ENCODE measurements at regions not wholly inside any gene's neighbourhood (a gene's known extent, or its start where the extent isn't known, plus 50 kb on each side); places are given as distances from the start of the nearest gene placed in this dataset.
A peak's percentile ranks its signal among the peaks of the same experiment; 100 is the strongest.

DNA sequence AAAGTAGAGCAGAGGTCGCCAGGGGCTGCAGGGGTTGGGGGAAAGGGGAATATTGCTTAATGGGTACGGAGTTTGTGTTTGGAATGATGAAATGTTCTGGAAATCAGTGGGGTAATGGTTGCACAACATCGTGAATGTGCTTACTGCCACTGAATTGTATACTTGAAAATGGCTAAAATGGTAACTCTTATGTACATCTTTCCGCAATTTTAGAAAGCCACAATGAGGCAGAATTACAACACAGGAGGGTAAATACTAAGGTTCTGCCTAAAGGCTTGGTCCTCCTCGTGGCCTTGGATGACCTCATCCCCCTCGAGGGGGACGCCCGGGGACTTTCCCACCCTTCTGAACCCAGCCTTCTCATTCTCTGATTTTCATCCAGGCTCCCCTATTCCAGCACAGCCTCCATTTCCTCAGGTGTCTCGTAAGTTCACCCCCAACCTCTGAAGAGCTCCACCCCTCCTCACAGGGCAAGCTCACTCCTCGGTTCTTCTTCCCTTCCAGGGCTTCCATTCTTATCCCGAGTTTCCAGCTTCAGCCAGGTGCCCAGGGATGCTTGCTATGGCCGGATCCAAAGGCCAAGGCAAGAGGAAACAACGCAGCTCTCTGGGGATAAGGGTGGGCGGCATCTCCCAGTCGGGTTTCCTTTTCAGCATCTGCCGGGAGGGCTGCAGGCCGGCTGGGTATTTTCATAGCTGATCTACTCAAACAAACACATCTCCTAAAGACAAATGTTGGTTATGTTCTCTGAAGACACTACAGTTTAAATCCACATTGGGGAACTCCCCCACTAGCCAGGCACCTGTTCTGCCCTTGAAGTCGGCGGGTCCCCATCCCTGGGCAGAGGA lies 71.3 kb upstream of the ACSL1 start (continued):
- TF ChIP-seq SNAI1 (CRISPR knock-in tag; IDR thresholded peaks at IDR 0.05; ENCODE audit: borderline replicate concordance) (no peak), IKZF1 (IDR thresholded peaks at IDR 0.05) (no peak), FOXK1 (CRISPR knock-in tag; IDR thresholded peaks at IDR 0.05; ENCODE audit: borderline replicate concordance, low read depth) (peak; percentile 55; the same call in 1 of the 2 replicates), ZNF12 (CRISPR knock-in tag; IDR thresholded peaks at IDR 0.05) (peak; percentile 65; the same call in 1 of the 2 replicates), SOX5 (CRISPR knock-in tag; IDR thresholded peaks at IDR 0.05; ENCODE audit: borderline replicate concordance) (peak; percentile 36; the same call in 1 of the 2 replicates), ZNF337 (CRISPR knock-in tag; IDR thresholded peaks at IDR 0.05; ENCODE audit: borderline replicate concordance, low read depth) (no peak), BORCS8-MEF2B (CRISPR knock-in tag; IDR thresholded peaks at IDR 0.05) (no peak), SAP130 (CRISPR knock-in tag; IDR thresholded peaks at IDR 0.05; ENCODE audit: low read depth) (no peak; the same call in 1 of the 2 replicates), MAFF (IDR thresholded peaks at IDR 0.05; ENCODE audit: low read depth, low read length) (peak; percentile 44; the same call in 1 of the 2 replicates), NFYB (CRISPR knock-in tag; IDR thresholded peaks at IDR 0.05) (no peak), HNF4A (CRISPR knock-in tag; IDR thresholded peaks at IDR 0.05) (peak; percentile 74), MXI1 (IDR thresholded peaks at IDR 0.05; ENCODE audit: borderline replicate concordance, low read depth, low read length) (0 out of 3 replicates have a peak, but pooled peaks have one; percentile 17), ZNF747 (CRISPR knock-in tag; IDR thresholded peaks at IDR 0.05; ENCODE audit: borderline replicate concordance) (no peak), SMC3 (IDR thresholded peaks at IDR 0.05; ENCODE audit: low read length) (no peak), POLR2AphosphoS2 (IDR thresholded peaks at IDR 0.05; ENCODE audit: low read depth, low read length) (no peak), POLR2G (IDR thresholded peaks at IDR 0.05; ENCODE audit: low read depth, low read length) (no peak), THAP11 (CRISPR knock-in tag; IDR thresholded peaks at IDR 0.05) (peak; percentile 59; the same call in 1 of the 2 replicates), FOXA3 (CRISPR knock-in tag; IDR thresholded peaks at IDR 0.05) (peak; percentile 72; the same call in 1 of the 2 replicates)
- TF ChIP-seq, protein P1, sequence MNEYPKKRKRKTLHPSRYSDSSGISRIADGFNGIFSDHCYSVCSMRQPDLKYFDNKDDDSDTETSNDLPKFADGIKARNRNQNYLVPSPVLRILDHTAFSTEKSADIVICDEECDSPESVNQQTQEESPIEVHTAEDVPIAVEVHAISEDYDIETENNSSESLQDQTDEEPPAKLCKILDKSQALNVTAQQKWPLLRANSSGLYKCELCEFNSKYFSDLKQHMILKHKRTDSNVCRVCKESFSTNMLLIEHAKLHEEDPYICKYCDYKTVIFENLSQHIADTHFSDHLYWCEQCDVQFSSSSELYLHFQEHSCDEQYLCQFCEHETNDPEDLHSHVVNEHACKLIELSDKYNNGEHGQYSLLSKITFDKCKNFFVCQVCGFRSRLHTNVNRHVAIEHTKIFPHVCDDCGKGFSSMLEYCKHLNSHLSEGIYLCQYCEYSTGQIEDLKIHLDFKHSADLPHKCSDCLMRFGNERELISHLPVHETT (CRISPR knock-in tag; conservative IDR thresholded peaks at IDR 0.05) = no peak
- TF ChIP-seq, protein P2, sequence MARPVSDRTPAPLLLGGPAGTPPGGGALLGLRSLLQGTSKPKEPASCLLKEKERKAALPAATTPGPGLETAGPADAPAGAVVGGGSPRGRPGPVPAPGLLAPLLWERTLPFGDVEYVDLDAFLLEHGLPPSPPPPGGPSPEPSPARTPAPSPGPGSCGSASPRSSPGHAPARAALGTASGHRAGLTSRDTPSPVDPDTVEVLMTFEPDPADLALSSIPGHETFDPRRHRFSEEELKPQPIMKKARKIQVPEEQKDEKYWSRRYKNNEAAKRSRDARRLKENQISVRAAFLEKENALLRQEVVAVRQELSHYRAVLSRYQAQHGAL (CRISPR knock-in tag; IDR thresholded peaks at IDR 0.05; ENCODE audit: not compliant biosample characterization) = no peak
- TF ChIP-seq, protein P3, sequence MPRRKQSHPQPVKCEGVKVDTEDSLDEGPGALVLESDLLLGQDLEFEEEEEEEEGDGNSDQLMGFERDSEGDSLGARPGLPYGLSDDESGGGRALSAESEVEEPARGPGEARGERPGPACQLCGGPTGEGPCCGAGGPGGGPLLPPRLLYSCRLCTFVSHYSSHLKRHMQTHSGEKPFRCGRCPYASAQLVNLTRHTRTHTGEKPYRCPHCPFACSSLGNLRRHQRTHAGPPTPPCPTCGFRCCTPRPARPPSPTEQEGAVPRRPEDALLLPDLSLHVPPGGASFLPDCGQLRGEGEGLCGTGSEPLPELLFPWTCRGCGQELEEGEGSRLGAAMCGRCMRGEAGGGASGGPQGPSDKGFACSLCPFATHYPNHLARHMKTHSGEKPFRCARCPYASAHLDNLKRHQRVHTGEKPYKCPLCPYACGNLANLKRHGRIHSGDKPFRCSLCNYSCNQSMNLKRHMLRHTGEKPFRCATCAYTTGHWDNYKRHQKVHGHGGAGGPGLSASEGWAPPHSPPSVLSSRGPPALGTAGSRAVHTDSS (CRISPR knock-in tag; conservative IDR thresholded peaks at IDR 0.05) = no peak
- TF ChIP-seq, protein P4, sequence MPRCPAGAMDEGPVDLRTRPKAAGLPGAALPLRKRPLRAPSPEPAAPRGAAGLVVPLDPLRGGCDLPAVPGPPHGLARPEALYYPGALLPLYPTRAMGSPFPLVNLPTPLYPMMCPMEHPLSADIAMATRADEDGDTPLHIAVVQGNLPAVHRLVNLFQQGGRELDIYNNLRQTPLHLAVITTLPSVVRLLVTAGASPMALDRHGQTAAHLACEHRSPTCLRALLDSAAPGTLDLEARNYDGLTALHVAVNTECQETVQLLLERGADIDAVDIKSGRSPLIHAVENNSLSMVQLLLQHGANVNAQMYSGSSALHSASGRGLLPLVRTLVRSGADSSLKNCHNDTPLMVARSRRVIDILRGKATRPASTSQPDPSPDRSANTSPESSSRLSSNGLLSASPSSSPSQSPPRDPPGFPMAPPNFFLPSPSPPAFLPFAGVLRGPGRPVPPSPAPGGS (CRISPR knock-in tag; IDR thresholded peaks at IDR 0.05) = no peak

Data from HepG2 (cell line).